HPDE6-E6E7 (cell line): ENCODE measurements at regions not wholly inside any gene's neighbourhood (a gene's known extent, or its start where the extent isn't known, plus 50 kb on each side); places are given as distances from the start of the nearest gene placed in this dataset.

Experiments
- DNase-seq: peaks from one replicate; pipeline ENCODE4 v3.0.0; 2011; ENCODE audit warnings: missing footprints; ENCODE audit errors: extremely low spot score

- DNase-seq: no peak
These were observed 342.4 kb downstream of the KCNRG start for GRCh38 chr13:50357586-50358118.

DNA sequence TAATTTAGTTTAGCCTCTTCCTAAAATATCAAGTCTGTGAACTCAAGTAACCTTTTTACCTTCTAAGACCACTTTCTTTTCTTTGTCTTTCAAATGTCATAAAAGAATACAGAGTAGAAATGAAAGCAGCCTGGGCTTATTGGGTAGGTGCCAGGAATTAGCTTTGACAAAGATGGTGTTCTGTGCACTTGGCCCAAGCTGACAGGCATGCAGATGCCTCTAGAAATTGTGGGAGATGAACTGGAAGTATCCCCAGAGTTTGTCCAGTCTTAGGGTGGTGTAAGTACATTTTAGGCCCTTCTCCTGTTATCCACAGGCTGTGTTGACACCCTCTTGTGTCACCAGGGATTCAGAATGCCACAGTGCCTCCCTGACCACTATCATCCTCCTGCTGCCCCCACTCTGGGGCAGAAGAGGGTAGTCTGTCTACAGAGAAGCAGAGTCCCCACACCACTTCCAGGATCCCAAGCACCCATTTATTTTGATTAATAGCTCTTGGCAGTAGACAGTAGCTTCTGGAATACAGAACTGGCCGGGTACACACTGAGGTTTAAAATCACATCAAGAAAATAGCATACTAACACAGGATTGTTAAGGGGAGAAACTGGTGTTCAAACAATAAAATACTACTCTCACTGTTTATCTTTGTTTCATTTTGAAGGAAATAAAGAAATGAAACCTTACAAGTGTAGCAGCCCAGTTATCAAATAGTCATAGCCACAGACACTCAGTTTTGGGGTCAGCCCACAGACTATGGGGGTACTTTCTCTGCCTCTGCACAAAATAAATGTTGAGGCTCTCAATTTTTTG lies 343.2 kb downstream of the KCNRG start:
- no peak for DNase-seq

GRCh38 chr13:50359041-50359367 lies 343.8 kb downstream of the KCNRG start:
- no peak for DNase-seq

GRCh38 chr13:50359779-50360178 lies 344.5 kb downstream of the KCNRG start:
- no peak for DNase-seq

DNA sequence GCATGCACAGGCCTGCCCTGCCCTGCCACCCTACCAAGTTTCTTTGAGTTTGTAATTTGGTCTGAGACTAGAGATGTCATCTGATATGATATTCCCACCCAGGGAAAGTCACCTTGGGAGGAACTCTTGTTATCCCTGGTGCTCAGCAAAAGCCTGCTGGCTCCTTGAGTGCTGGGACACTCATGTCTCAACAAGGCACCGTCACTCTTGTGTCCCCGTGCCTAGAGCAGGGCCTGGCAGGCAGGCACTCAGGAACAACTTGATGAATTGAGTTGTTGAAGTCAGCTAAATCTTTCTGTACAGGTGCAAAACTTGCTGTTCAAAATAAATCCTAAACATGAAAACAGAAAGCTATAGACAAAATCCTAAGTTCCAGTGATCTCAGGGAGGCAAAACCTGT lies 345.4 kb downstream of the KCNRG start:
- no peak for DNase-seq

DNA sequence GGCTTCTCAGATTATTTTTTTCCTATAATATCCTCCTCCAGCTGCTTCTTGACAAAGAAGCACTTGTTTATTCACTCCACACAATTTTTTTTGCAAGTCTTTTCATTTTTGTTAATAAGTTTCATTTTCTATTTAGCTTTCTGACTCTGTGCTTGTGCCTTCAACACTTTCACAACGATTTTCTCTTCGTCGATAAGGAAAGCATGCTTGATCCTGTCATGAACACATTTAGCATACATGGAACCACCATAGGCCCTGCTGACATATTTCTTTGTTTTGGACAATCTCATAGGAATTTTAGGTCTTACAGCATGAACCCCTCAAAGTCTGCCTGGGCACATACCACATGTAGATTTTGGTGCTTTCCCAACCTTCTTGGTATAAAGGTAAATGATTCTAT lies 346.0 kb downstream of the KCNRG start:
- no peak for DNase-seq

- no peak for DNase-seq
These were observed 350.5 kb downstream of the KCNRG start for GRCh38 chr13:50365408-50366391.

- no peak for DNase-seq
These were observed 351.4 kb downstream of the KCNRG start for GRCh38 chr13:50366488-50367174.

DNA sequence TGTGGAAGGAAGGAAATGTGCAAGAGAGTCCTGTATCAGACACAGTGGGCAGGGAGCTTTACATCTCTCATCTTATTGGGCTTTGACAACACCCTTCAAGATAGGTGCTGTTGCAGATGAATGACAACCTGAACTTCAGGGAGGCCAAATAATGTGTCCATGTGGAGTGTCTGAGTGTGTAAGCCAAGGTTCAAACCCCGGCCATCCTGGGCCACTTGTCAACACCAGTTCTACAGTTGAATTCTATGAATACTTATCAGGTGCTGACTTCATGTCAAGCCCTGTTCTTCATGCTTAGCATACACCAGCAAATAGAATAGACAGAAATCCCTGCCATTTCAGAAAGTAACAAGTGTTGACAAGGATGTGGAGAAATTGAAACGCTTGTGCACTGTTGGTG lies 354.4 kb downstream of the KCNRG start:
- DNase-seq: no peak

DNA sequence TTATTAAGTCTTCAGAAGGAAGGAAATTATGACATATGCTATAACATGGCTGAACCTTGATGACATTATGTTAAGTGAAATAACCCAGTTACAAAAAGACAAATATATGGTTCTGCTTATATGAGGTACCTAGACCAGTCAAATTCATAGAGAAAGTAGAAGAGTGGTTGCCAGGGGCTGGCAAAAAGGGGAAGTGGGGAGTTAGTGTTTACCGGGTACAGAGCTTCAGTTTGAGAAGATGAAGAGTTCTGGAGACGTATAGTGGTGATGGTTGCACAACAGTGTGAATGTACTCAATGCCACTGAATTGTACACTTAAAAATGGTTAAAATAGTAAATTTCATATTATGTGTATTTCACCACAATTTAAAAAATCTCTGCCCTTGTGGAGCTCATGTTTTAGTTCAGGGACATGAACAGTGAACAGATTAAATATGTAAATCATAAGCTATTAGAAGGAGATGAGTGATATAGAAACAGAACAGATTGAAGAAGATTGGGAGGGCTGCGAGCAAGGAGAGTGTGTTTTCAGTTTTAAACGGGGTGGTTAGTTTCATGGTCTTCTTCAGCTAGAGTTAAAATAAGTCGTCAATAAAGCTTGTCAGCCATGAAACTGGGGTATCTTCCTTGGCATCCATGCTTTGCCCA lies 355.2 kb downstream of the KCNRG start:
- DNase-seq: no peak

GRCh38 chr13:50374517-50374916 lies 359.3 kb downstream of the KCNRG start:
- DNase-seq: no peak

DNA sequence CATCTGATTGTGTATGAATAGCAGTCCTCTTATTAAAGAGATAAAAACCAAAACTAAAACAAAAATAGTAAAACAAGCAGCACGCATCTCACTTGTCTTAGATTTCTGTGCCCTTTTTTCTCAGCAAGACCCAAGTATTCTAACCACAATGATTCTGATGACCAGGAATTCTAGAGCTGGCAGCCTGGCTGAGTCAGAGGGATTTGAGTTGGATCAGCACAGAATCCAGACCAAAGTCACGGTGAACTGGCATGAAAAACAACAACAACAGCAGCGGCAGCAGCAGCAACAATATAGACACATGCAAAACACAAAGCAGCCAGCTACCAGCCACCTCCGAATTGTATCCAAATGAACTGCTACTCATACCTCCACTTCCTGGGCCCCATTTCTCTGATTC lies 360.5 kb downstream of the KCNRG start:
- DNase-seq: no peak

GRCh38 chr13:50376895-50377575 lies 361.8 kb downstream of the KCNRG start:
- no peak for DNase-seq

GRCh38 chr13:50377726-50378270 lies 362.6 kb downstream of the KCNRG start:
- DNase-seq: no peak

GRCh38 chr13:50378509-50379044 lies 363.3 kb downstream of the KCNRG start:
- DNase-seq: no peak

DNA sequence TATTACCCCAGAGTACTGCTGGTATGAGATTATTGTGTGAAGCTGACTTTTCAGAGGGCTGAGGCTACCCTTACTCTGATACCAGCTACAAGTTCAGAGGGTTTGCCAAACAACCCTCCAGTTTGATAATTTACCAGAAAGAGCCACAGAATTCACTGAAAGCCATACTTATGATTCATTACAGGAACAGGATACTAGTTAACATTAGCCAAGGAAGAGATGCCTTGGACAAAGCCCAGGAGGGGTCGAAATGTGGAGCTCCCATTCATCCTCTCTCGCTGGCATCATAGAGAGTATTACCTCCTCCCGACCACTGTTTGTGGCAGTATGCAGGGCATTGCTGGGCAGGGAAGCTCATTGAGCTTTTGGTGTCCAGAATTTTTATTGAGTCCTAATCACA lies 364.3 kb downstream of the KCNRG start:
- no peak for DNase-seq

DNA sequence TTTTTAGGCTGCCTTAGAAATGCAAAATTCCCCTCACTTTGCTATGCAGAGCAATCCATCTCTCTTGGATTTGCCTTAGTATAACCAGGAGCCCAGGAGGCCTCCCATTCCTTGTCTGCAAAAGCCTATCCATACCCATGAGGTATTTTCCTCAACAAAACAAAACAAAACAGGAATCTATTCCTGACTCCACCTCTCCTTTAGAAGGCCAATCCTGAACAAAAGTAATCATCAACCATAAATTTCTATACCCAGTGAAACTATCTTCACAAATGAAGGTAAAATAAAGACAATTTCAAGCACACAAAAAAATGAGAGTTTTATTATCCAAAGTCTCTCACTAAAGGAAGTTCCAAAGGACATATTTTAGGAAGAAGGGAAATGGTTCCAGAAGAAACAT lies 365.7 kb downstream of the KCNRG start:
- DNase-seq: no peak

DNA sequence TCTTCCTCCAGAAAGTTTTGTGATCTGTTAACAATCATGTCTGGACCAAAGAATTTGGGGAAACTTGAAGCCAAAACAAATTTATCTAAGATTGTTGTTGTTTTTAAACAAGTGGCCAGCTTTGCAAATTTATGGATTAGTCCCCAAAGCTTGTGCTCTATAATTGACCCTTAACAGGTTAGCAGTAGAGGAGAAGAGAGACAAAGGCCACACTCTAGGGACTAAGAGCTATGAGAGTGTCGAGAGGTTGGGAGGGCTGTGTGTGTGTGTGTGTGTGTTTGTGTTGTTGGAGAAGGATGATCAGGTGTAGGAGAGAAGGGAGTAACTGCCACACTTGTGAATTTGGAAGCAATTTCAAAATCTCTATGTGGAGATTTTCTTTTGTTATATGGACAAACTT lies 367.3 kb downstream of the KCNRG start:
- DNase-seq: no peak

DNA sequence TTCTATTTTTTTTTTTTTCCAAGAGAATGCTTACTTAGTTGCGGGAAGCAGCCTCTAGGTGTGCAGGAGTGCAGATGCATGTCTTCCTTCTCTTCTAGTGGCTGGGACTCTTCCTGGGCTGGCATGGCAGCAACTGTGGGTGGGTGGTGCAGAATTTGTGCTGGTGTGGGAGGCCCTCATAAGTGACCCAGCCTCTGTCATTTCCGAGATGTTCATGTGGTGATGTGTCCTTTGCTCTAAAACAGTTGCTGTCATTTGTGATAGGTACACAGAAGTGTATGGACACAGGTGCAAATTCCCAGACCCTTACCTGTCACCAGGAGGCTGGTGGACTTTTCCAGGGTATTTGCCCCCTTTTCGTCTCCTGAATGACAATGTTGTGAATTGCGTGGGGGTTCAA lies 367.7 kb downstream of the KCNRG start:
- DNase-seq: no peak

DNA sequence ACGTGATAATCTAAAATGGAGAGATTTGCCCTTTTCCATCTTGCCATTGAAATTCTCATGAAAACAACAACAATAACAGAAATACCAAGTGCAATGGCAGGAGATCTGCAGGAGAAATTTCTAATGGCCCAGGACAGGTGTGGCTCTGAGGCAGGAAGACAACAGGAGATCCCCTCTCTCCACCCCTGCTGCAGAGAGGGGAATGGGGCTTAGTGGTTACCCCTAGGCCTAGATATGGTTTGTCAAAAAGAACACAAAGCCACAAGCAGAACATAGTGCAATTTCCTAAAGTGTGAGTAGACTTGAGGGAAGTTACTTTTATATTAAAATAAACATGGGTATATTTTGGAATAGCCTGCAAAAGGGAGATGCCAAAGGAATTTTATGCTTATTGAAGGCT lies 369.5 kb downstream of the KCNRG start:
- DNase-seq: no peak
